Caco-2 (cell line): ENCODE measurements at regions not wholly inside any gene's neighbourhood (a gene's known extent, or its start where the extent isn't known, plus 50 kb on each side); places are given as distances from the start of the nearest gene placed in this dataset.

ENCODE experiments used
- BruUV-seq: library from RNA; stranded (reverse); fragments of 400-500 nt; replicated peaks from 2 replicates; lab custom pipeline; 2021; lab: Mats Ljungman, UMichigan
- CTCF ChIA-PET: fragments of 300-600 bp; sonication (Branson Sonifier 250); formaldehyde crosslinking; loops from one replicate; lab custom pipeline; 2022; ENCODE audit warnings: antibody characterized with exemption; lab: Charles Lee
- POLR2A ChIA-PET: fragments of 300-600 bp; sonication (Branson Sonifier 250); formaldehyde crosslinking; loops from one replicate; lab custom pipeline; 2022; ENCODE audit warnings: antibody characterized with exemption; lab: Charles Lee
- DNase-seq, 2 experiments: peaks; one replicate each; pipeline versions ENCODE4 v3.0.0 to v3.0.0-alpha.2; 2020 to 2022
- H3K27me3 ChIP-seq: replicated peaks from 2 replicates; pipeline ENCODE4 v1.6.0; 2011; ENCODE audit warnings: low read length; ENCODE audit not compliant: control insufficient read depth, insufficient read depth
- H3K36me3 ChIP-seq: 2 replicates; pipeline ENCODE4 v1.5.1; 2011; ENCODE audit warnings: low read length; ENCODE audit not compliant: control insufficient read depth, insufficient read depth
- H3K4me1 ChIP-seq: fragments of 250-450 bp; sonication (Bioruptor Pico); 2 replicates; pipeline ENCODE4 v1.5.1; 2020; ENCODE audit warnings: mild to moderate bottlenecking
- H3K4me3 ChIP-seq: 2 replicates; pipeline ENCODE4 v1.5.1; 2011; ENCODE audit warnings: low read depth, mild to moderate bottlenecking, control low read depth, low read length
- H3K9me3 ChIP-seq: fragments of 250-450 bp; sonication (Bioruptor Pico); 2 replicates; pipeline ENCODE4 v1.5.1; 2020; ENCODE audit warnings: mild to moderate bottlenecking, moderate library complexity
- H3K27ac Mint-ChIP-seq: one replicate; pipeline ENCODE4 v1.8.0; 2022; ENCODE audit warnings: mixed read lengths; ENCODE audit not compliant: unreplicated experiment
- H3K27me3 Mint-ChIP-seq: one replicate; pipeline ENCODE4 v1.8.0; 2022; ENCODE audit warnings: mixed read lengths; ENCODE audit not compliant: insufficient read depth, unreplicated experiment
- H3K36me3 Mint-ChIP-seq: one replicate; pipeline ENCODE4 v1.8.0; 2022; ENCODE audit warnings: mild to moderate bottlenecking, mixed read lengths; ENCODE audit not compliant: insufficient read depth, unreplicated experiment
- H3K4me1 Mint-ChIP-seq: one replicate; pipeline ENCODE4 v1.8.0; 2022; ENCODE audit warnings: low read depth, mixed read lengths; ENCODE audit not compliant: unreplicated experiment
- H3K4me3 Mint-ChIP-seq: one replicate; pipeline ENCODE4 v1.8.0; 2022; ENCODE audit warnings: mild to moderate bottlenecking, moderate library complexity, mixed read lengths; ENCODE audit not compliant: unreplicated experiment
- H3K9me3 Mint-ChIP-seq: one replicate; pipeline ENCODE4 v1.8.0; 2022; ENCODE audit warnings: mixed read lengths; ENCODE audit not compliant: unreplicated experiment
- CTCF ChIP-seq, 2 experiments: fragments of 200-600 bp in 1 of 2; IDR thresholded peaks; 1 replicate in 1 of 2; 2 replicates in 1 of 2; pipeline versions ENCODE4 v1.5.1 to v1.8.0; 2011 to 2022; ENCODE audit warnings: antibody characterized with exemption in 1 of 2, control low read depth in 1 of 2, inconsistent platforms in 1 of 2, low read depth in 1 of 2, low read length in 1 of 2, mild to moderate bottlenecking in 1 of 2, moderate library complexity in 1 of 2; ENCODE audit not compliant: insufficient read depth in 1 of 2, severe bottlenecking in 1 of 2, unreplicated experiment in 1 of 2
- intact Hi-C: fragments of 100-400 bp; cut with micrococcal nuclease; formaldehyde crosslinking; loops from one replicate; pipeline ENCODE4 v1.10.0; 2022; ENCODE audit not compliant: unreplicated experiment

- Mint-ChIP-seq H3K9me3 (no peaks in the 10 kb centered on the region), H3K27me3 (no peaks in the 10 kb centered on the region), H3K27ac (peak overlapping the region; percentile 98), H3K36me3 (peaks cover 23% of the 10 kb centered on the region), H3K4me1 (peaks cover 37% of the 10 kb centered on the region), H3K4me3 (peak overlapping the region; percentile 66)
- Histone ChIP-seq H3K27me3 (no peaks in the 10 kb centered on the region), H3K9me3 (no peaks in the 10 kb centered on the region), H3K4me3 (no peak overlapping the region), H3K4me1 (peaks cover 62% of the 10 kb centered on the region), H3K36me3 (no peaks in the 10 kb centered on the region)
- TF ChIP-seq CTCF (IDR thresholded peaks at IDR 0.05; ENCODE audit: insufficient read depth in 1 of 2, low read depth in 1 of 2, low read length in 1 of 2, severe bottlenecking in 1 of 2, unreplicated experiment in 1 of 2) = no peak
- intact Hi-C loops = loop anchor here (1.0 to 5.0 kb wide), 5 partner anchors 23 to 231 kb away; no protein-coding TSS in a partner anchor
- ChIA-PET CTCF (interaction anchor here (0.6 to 1.4 kb wide), 8 partner anchors 11 to 321 kb away, joined by 3 to 8 read pairs (median 4); no protein-coding TSS in a partner anchor), POLR2A (interaction anchor here (0.6 to 2.5 kb wide), 8 partner anchors 9 to 231 kb away, joined by 3 to 9 read pairs (median 4); no protein-coding TSS in a partner anchor)
- no TSS peak for BruUV-seq
- peak; percentile 93 to 97 for DNase-seq
Measured at GRCh38 chr2:47309952-47310800, 58.9 kb upstream of the EPCAM start.

GRCh38 chr2:47309472-47309951, 59.6 kb upstream of the EPCAM start:
- ChIA-PET POLR2A (interaction anchor here (0.6 to 2.5 kb wide), 7 partner anchors 12 to 230 kb away, joined by 3 to 9 read pairs (median 4); no protein-coding TSS in a partner anchor), CTCF (interaction anchor here (1.0 to 1.4 kb wide), 7 partner anchors 12 to 320 kb away, joined by 3 to 8 read pairs (median 4); no protein-coding TSS in a partner anchor)
- TF ChIP-seq CTCF (IDR thresholded peaks at IDR 0.05; ENCODE audit: insufficient read depth in 1 of 2, low read depth in 1 of 2, low read length in 1 of 2, severe bottlenecking in 1 of 2, unreplicated experiment in 1 of 2) = peak in 1 of 2 experiments; percentile 6
- Mint-ChIP-seq H3K9me3 (no peaks in the 10 kb centered on the region), H3K27me3 (no peaks in the 10 kb centered on the region), H3K4me1 (peaks cover 44% of the 10 kb centered on the region), H3K27ac (peak overlapping the region; percentile 98), H3K4me3 (peak overlapping the region; percentile 66), H3K36me3 (peaks cover 27% of the 10 kb centered on the region)
- Histone ChIP-seq H3K36me3 (no peaks in the 10 kb centered on the region), H3K27me3 (no peaks in the 10 kb centered on the region), H3K9me3 (no peaks in the 10 kb centered on the region), H3K4me1 (peaks cover 68% of the 10 kb centered on the region), H3K4me3 (no peak overlapping the region)
- DNase-seq = no peak
- intact Hi-C loops = no loop called here
- TSS peak; percentile 89 for BruUV-seq

GRCh38 chr2:47307066-47307465, 62.0 kb upstream of the EPCAM start:
- no peak overlapping the region for H3K27ac Mint-ChIP-seq
- CTCF ChIA-PET = interaction anchor here (0.6 kb wide), 1 partner anchor 151 kb away, joined by 3 read pairs; no protein-coding TSS in a partner anchor
- H3K27me3 ChIP-seq = no peaks in the 10 kb centered on the region
- POLR2A ChIA-PET = no interaction called here
- BruUV-seq = no TSS peak
- no peak for TF ChIP-seq CTCF (IDR thresholded peaks at IDR 0.05; ENCODE audit: insufficient read depth in 1 of 2, low read depth in 1 of 2, low read length in 1 of 2, severe bottlenecking in 1 of 2, unreplicated experiment in 1 of 2)
- H3K36me3 ChIP-seq = no peaks in the 10 kb centered on the region
- peaks cover 59% of the 10 kb centered on the region for H3K4me1 Mint-ChIP-seq
- H3K9me3 ChIP-seq = no peaks in the 10 kb centered on the region
- H3K4me1 ChIP-seq = peaks cover 72% of the 10 kb centered on the region
- no peak for DNase-seq
- H3K4me3 ChIP-seq = no peak overlapping the region
- H3K4me3 Mint-ChIP-seq = no peak overlapping the region
- intact Hi-C loops = no loop called here
- no peaks in the 10 kb centered on the region for H3K9me3 Mint-ChIP-seq
- peaks cover 22% of the 10 kb centered on the region for H3K36me3 Mint-ChIP-seq
- no peaks in the 10 kb centered on the region for H3K27me3 Mint-ChIP-seq
